ENCODE measurements at regions not wholly inside any gene's neighbourhood (a gene's known extent, or its start where the extent isn't known, plus 50 kb on each side); places are given as distances from the start of the nearest gene placed in this dataset.

- TF ChIP-seq CTCF (IDR thresholded peaks at IDR 0.05) (no peak), POLR2A (IDR thresholded peaks at IDR 0.05) (no peak)
Observed at GRCh38 chr5:9955586-9955985, 294.1 kb downstream of the ATPSCKMT start.
